HCT116 (cell line): ENCODE measurements at regions not wholly inside any gene's neighbourhood (a gene's known extent, or its start where the extent isn't known, plus 50 kb on each side); places are given as distances from the start of the nearest gene placed in this dataset.

Experiments
- ATAC-seq: fragments of 200-7000 bp; cut with Tn5 transposase; 2 replicates; pipeline ENCODE4 v1.9.1; 2020; ENCODE audit warnings: mild to moderate bottlenecking, moderate library complexity
- BruUV-seq: library from RNA; stranded (reverse); fragments of 400-500 nt; replicated peaks from 2 replicates; lab custom pipeline; 2021; lab: Mats Ljungman, UMichigan
- CTCF ChIA-PET: fragments of 300-600 bp; sonication (Branson Sonifier 250); formaldehyde crosslinking; loops from one replicate; lab custom pipeline; 2021; ENCODE audit warnings: antibody characterized with exemption; lab: Charles Lee
- POLR2A ChIA-PET: fragments of 300-600, 350-600 bp; sonication (Branson Sonifier 250); formaldehyde crosslinking; loops from one replicate; lab custom pipeline; 2021; ENCODE audit warnings: antibody characterized with exemption; lab: Charles Lee
- RAD21 ChIA-PET, 2 experiments: fragments of 300-600 bp; sonication (Branson Sonifier 250); formaldehyde crosslinking; loops; one replicate each; lab custom pipeline; 2023; ENCODE audit warnings: low total read pairs in 2 of 2; ENCODE audit not compliant: uncharacterized antibody in 2 of 2, unreplicated experiment in 2 of 2, low non-redundant PET in 1 of 2; lab: Charles Lee
- DNase-seq: peaks from one replicate; pipeline ENCODE4 v3.0.0-alpha.2; 2010; ENCODE audit warnings: low read depth, low spot score
- H2AFZ ChIP-seq: fragments of 200-600 bp; shearing (Covaris generic), sonication (generic); 2 replicates; pipeline ENCODE4 v1.6.1; 2017; ENCODE audit warnings: low read depth, mixed run types, mixed read lengths, antibody characterized with exemption, low read length; ENCODE audit not compliant: poor library complexity, severe bottlenecking
- H3K27ac ChIP-seq: 2 replicates; pipeline ENCODE4 v1.5.1; 2012; ENCODE audit warnings: low read depth, low read length
- H3K27me3 ChIP-seq: fragments of 200-600 bp; sonication (generic); 2 replicates; pipeline ENCODE4 v1.6.1; 2016; ENCODE audit warnings: mixed run types, low read length, mixed read lengths; ENCODE audit not compliant: insufficient read depth
- H3K36me3 ChIP-seq, 2 experiments: fragments of 200-500 bp in 1 of 2; fragments of 200-600 bp in 1 of 2; sonication (Bioruptor generic) in 1 of 2; sonication (generic) in 1 of 2; 2 replicates each; pipeline versions ENCODE4 v1.5.1 to v1.6.1; 2014 to 2016; ENCODE audit warnings: low read length in 2 of 2, inconsistent platforms in 1 of 2, mixed read lengths in 1 of 2, mixed run types in 1 of 2; ENCODE audit not compliant: insufficient read depth in 2 of 2, control insufficient read depth in 1 of 2
- H3K4me1 ChIP-seq, 2 experiments: fragments of 200-600 bp in 1 of 2; sonication (generic) in 1 of 2; 2 replicates each; pipeline versions ENCODE4 v1.5.1 to v1.6.1; 2012 to 2017; ENCODE audit warnings: low read length in 2 of 2, inconsistent platforms in 1 of 2, mild to moderate bottlenecking in 1 of 2, mixed read lengths in 1 of 2, mixed run types in 1 of 2, moderate library complexity in 1 of 2; ENCODE audit not compliant: insufficient read depth in 2 of 2, control insufficient read depth in 1 of 2
- H3K4me2 ChIP-seq: fragments of 200-600 bp; sonication (generic); 2 replicates; pipeline ENCODE4 v1.6.1; 2017; ENCODE audit warnings: mixed run types, low read length, mixed read lengths
- H3K4me3 ChIP-seq, 2 experiments: fragments of 200-600 bp in 1 of 2; sonication (generic) in 1 of 2; replicated peaks in 1 of 2; 2 replicates each; pipeline ENCODE4 v1.5.1; 2011 to 2016; ENCODE audit warnings: low read length in 2 of 2, control low read depth in 1 of 2, low read depth in 1 of 2, mild to moderate bottlenecking in 1 of 2, mixed read lengths in 1 of 2, mixed run types in 1 of 2
- H3K79me2 ChIP-seq: fragments of 200-600 bp; sonication (generic); 2 replicates; pipeline ENCODE4 v1.6.1; 2017; ENCODE audit warnings: mild to moderate bottlenecking, mixed run types, low read length, moderate library complexity, mixed read lengths; ENCODE audit not compliant: insufficient read depth
- H3K9ac ChIP-seq: fragments of 200-600 bp; sonication (generic); 2 replicates; pipeline ENCODE4 v1.6.1; 2016; ENCODE audit warnings: low read length, mixed read lengths
- H3K9me2 ChIP-seq: fragments of 200-600 bp; sonication (generic), shearing (Covaris generic); 2 replicates; pipeline ENCODE4 v1.6.1; 2017; ENCODE audit warnings: mixed run types, mild to moderate bottlenecking, moderate library complexity; ENCODE audit not compliant: insufficient read depth
- H3K9me3 ChIP-seq, 2 experiments: fragments of 200-500 bp in 1 of 2; fragments of 200-600 bp in 1 of 2; sonication (Bioruptor generic) in 1 of 2; sonication (generic) in 1 of 2; 2 replicates each; pipeline ENCODE4 v1.6.1; 2014 to 2017; ENCODE audit warnings: low read length in 2 of 2, mixed read lengths in 2 of 2, inconsistent platforms in 1 of 2, low read depth in 1 of 2, mild to moderate bottlenecking in 1 of 2, mixed run types in 1 of 2, moderate library complexity in 1 of 2; ENCODE audit not compliant: control insufficient read depth in 1 of 2, insufficient read depth in 1 of 2
- H4K20me1 ChIP-seq: fragments of 200-600 bp; sonication (generic), shearing (Covaris generic); 2 replicates; pipeline ENCODE4 v1.6.1; 2017; ENCODE audit warnings: mixed run types, mild to moderate bottlenecking, moderate library complexity; ENCODE audit not compliant: insufficient read depth
- ATF3 ChIP-seq: IDR thresholded peaks from 2 replicates; pipeline ENCODE4 v1.6.1; 2012
- CBX3 ChIP-seq: IDR thresholded peaks from 2 replicates; pipeline ENCODE4 v1.6.1; 2012; ENCODE audit warnings: low read depth
- CEBPB ChIP-seq: IDR thresholded peaks from 2 replicates; pipeline ENCODE4 v1.6.1; 2012; ENCODE audit warnings: low read depth
- CTCF ChIP-seq, 3 experiments: fragments of 200-600 bp in 1 of 3; sonication (generic) in 1 of 3; IDR thresholded peaks in 2 of 3; conservative IDR thresholded peaks in 1 of 3; 2 replicates each; pipeline ENCODE4 v1.5.1; 2012 to 2017; ENCODE audit warnings: low read depth in 2 of 3, low read length in 2 of 3, antibody characterized with exemption in 1 of 3, borderline replicate concordance in 1 of 3, control low read depth in 1 of 3, mild to moderate bottlenecking in 1 of 3, mixed read lengths in 1 of 3, mixed run types in 1 of 3, moderate library complexity in 1 of 3; ENCODE audit not compliant: insufficient read depth in 1 of 3
- EGR1 ChIP-seq: IDR thresholded peaks from 2 replicates; pipeline ENCODE4 v1.6.1; 2012; ENCODE audit warnings: low read depth
- ELF1 ChIP-seq: IDR thresholded peaks from 2 replicates; pipeline ENCODE4 v1.6.1; 2012; ENCODE audit warnings: low read depth, borderline replicate concordance
- EZH2 ChIP-seq: fragments of 200-600 bp; sonication (generic); IDR thresholded peaks from 2 replicates; pipeline ENCODE4 v1.6.1; 2017; ENCODE audit warnings: antibody characterized with exemption, mixed run types
- EZH2phosphoT487 ChIP-seq: fragments of 200-600 bp; IDR thresholded peaks from 2 replicates; pipeline ENCODE4 v1.6.1; 2018; ENCODE audit warnings: antibody characterized with exemption, borderline replicate concordance
- FOSL1 ChIP-seq: IDR thresholded peaks from 2 replicates; pipeline ENCODE4 v1.6.1; 2012; ENCODE audit warnings: low read depth
- JUND ChIP-seq: IDR thresholded peaks from 2 replicates; pipeline ENCODE4 v1.6.1; 2012
- MAX ChIP-seq: IDR thresholded peaks from 2 replicates; pipeline ENCODE4 v1.6.1; 2012
- POLR2A ChIP-seq: IDR thresholded peaks from 2 replicates; pipeline ENCODE4 v1.7.0; 2011; ENCODE audit warnings: borderline replicate concordance; ENCODE audit not compliant: insufficient read depth, insufficient read length; ENCODE audit errors: extremely low read depth
- POLR2AphosphoS5 ChIP-seq: IDR thresholded peaks from 2 replicates; pipeline ENCODE4 v1.6.1; 2011; ENCODE audit warnings: mild to moderate bottlenecking, low read depth, low read length, moderate library complexity
- RAD21 ChIP-seq: IDR thresholded peaks from 2 replicates; pipeline ENCODE4 v1.6.1; 2012; ENCODE audit warnings: low read depth, mild to moderate bottlenecking
- REST ChIP-seq: IDR thresholded peaks from 2 replicates; pipeline ENCODE4 v1.6.1; 2012; ENCODE audit warnings: low read depth
- SIN3A ChIP-seq: IDR thresholded peaks from 2 replicates; pipeline ENCODE4 v1.6.1; 2012; ENCODE audit warnings: low read depth
- SP1 ChIP-seq: IDR thresholded peaks from 2 replicates; pipeline ENCODE4 v1.6.1; 2012; ENCODE audit warnings: low read depth
- SRF ChIP-seq: IDR thresholded peaks from 2 replicates; pipeline ENCODE4 v1.6.1; 2012; ENCODE audit warnings: low read depth
- TCF7L2 ChIP-seq: IDR thresholded peaks from 2 replicates; pipeline ENCODE4 v1.7.0; 2011; ENCODE audit warnings: borderline replicate concordance, inconsistent platforms; ENCODE audit not compliant: insufficient read depth, insufficient read length; ENCODE audit errors: extremely low read depth
- YY1 ChIP-seq: IDR thresholded peaks from 2 replicates; pipeline ENCODE4 v1.6.1; 2011; ENCODE audit warnings: low read length, low read depth, moderate library complexity, mild to moderate bottlenecking; ENCODE audit not compliant: insufficient replicate concordance; ENCODE audit errors: extremely low read depth
- ZFX ChIP-seq: fragments of 450-650 bp; IDR thresholded peaks from 2 replicates; pipeline ENCODE4 v1.6.1; 2017
- ZNF274 ChIP-seq: fragments of 200-500 bp; sonication (Bioruptor generic); IDR thresholded peaks from 2 replicates; pipeline ENCODE4 v1.6.1; 2014; ENCODE audit warnings: mild to moderate bottlenecking, low read depth, low read length, inconsistent platforms
- intact Hi-C: fragments of 100-400 bp; cut with micrococcal nuclease; formaldehyde crosslinking; loops from 2 replicates; pipeline ENCODE4 v1.10.0; 2022

GRCh38 chr10:117442944-117443685 lies 67.9 kb upstream of the PDZD8 start:
- Histone ChIP-seq H3K4me1 (peaks cover 2 to 19% of the 10 kb centered on the region in 2 experiments; a peak in 2 of 4 replicates), H3K79me2 (no peaks in the 10 kb centered on the region), H4K20me1 (no peaks in the 10 kb centered on the region), H3K4me3 (peak overlapping the region in 1 of 2 experiments; percentile 26; a peak in 2 of 4 replicates), H3K36me3 (no peaks in the 10 kb centered on the region), H3K9ac (no peak overlapping the region), H3K9me2 (no peaks in the 10 kb centered on the region), H3K9me3 (no peaks in the 10 kb centered on the region), H3K27me3 (no peaks in the 10 kb centered on the region; the same call in 1 of the 2 replicates), H3K27ac (no peak overlapping the region), H2AFZ (peak overlapping the region; percentile 89), H3K4me2 (peak overlapping the region; percentile 59)
- DNase-seq (peak; percentile 83), ATAC-seq (peak; percentile 95)
- RAD21 ChIA-PET, result interaction anchor here (0.6 to 1.1 kb wide), 8 partner anchors 9 to 797 kb away, joined by 3 to 6 read pairs (median 3); no protein-coding TSS in a partner anchor
- intact Hi-C loops, result loop anchor here (1.0 kb wide), 2 partner anchors 35 to 798 kb away; no protein-coding TSS in a partner anchor
- BruUV-seq, result no TSS peak
- CTCF ChIA-PET, result interaction anchor here (0.6 to 2.2 kb wide), 52 partner anchors 9 to 1121 kb away, joined by 3 to 92 read pairs (median 5); no protein-coding TSS in a partner anchor
- POLR2A ChIA-PET, result interaction anchor here (1.3 to 1.4 kb wide), 2 partner anchors 8 to 18 kb away, joined by 5 to 7 read pairs; no protein-coding TSS in a partner anchor
- TF ChIP-seq EZH2phosphoT487, result no peak
- no peak for TF ChIP-seq SIN3A
- TF ChIP-seq EGR1, result no peak
- no peak for TF ChIP-seq JUND
- no peak for TF ChIP-seq POLR2A
- no peak for TF ChIP-seq REST
- no peak for TF ChIP-seq FOSL1
- TF ChIP-seq ZNF274, result no peak
- no peak for TF ChIP-seq ATF3
- TF ChIP-seq MAX, result peak; percentile 69
- TF ChIP-seq YY1, result peak; percentile 80
- no peak; the same call in 1 of the 2 replicates for TF ChIP-seq SP1
- peak; percentile 89 for TF ChIP-seq CBX3
- TF ChIP-seq CTCF (IDR thresholded peaks at IDR 0.05 in 2 of 3, conservative IDR thresholded peaks at IDR 0.05 in 1 of 3; ENCODE audit: borderline replicate concordance in 1 of 3, insufficient read depth in 1 of 3, low read depth in 2 of 3, low read length in 2 of 3), result peak; percentile 90 to 99 (median 99)
- no peak for TF ChIP-seq ELF1
- peak; percentile 89 for TF ChIP-seq RAD21
- no peak for TF ChIP-seq SRF
- TF ChIP-seq EZH2, result no peak
- TF ChIP-seq ZFX, result no peak
- no peak for TF ChIP-seq CEBPB
- TF ChIP-seq TCF7L2, result no peak
- peak; percentile 42; the same call in 1 of the 2 replicates for TF ChIP-seq POLR2AphosphoS5
